Ascending aorta (tissue), 2 donors: ENCODE measurements at regions not wholly inside any gene's neighbourhood (a gene's known extent, or its start where the extent isn't known, plus 50 kb on each side); places are given as distances from the start of the nearest gene placed in this dataset.

Experiments used
- DNase-seq, 2 donors: peaks; one replicate each; pipeline ENCODE4 v3.0.0-alpha.2; 2019; ENCODE audit warnings: low spot score in 2 of 2
- H3K27ac ChIP-seq, 2 donors: fragments of 200-600 bp; sonication (generic); one replicate each; pipeline ENCODE4 v1.5.1; 2016 to 2017; ENCODE audit warnings: mild to moderate bottlenecking in 1 of 2
- H3K27me3 ChIP-seq: fragments of 200-600 bp; sonication (generic); one replicate; pipeline ENCODE4 v1.5.1; 2017
- H3K36me3 ChIP-seq, 2 donors: fragments of 200-600 bp; sonication (generic); one replicate each; pipeline ENCODE4 v1.5.1; 2016
- H3K4me1 ChIP-seq, 2 donors: fragments of 200-600 bp; sonication (generic); one replicate each; pipeline ENCODE4 v1.5.1; 2016 to 2017; ENCODE audit warnings: mild to moderate bottlenecking in 1 of 2
- H3K4me3 ChIP-seq, 2 donors: fragments of 200-600 bp; sonication (generic); one replicate each; pipeline ENCODE4 v1.5.1; 2016 to 2017; ENCODE audit warnings: mild to moderate bottlenecking in 1 of 2
- H3K9me3 ChIP-seq, 2 donors: fragments of 200-600 bp; sonication (generic); one replicate each; pipeline ENCODE4 v1.5.1; 2016
- intact Hi-C: fragments of 100-400 bp; cut with DNase I; formaldehyde crosslinking; loops from one replicate; pipeline ENCODE4 v1.15.1; 2023
- TF ChIP-seq, protein P1 (sequence below), 3 experiments: fragments of 200-600 bp in 2 of 3; fragments of 450-650 bp in 1 of 3; sonication (generic) in 2 of 3; IDR thresholded peaks; one replicate each; pipeline ENCODE4 v1.5.1; 2016 to 2019; ENCODE audit warnings: antibody characterized with exemption in 3 of 3, mild to moderate bottlenecking in 1 of 3, moderate library complexity in 1 of 3

- DNase-seq = no peak
- H3K4me3 ChIP-seq = no peak overlapping the region
- no peaks in the 10 kb centered on the region for H3K36me3 ChIP-seq
- intact Hi-C loops = no loop called here
- H3K27ac ChIP-seq = no peak overlapping the region
- TF ChIP-seq, protein P1, sequence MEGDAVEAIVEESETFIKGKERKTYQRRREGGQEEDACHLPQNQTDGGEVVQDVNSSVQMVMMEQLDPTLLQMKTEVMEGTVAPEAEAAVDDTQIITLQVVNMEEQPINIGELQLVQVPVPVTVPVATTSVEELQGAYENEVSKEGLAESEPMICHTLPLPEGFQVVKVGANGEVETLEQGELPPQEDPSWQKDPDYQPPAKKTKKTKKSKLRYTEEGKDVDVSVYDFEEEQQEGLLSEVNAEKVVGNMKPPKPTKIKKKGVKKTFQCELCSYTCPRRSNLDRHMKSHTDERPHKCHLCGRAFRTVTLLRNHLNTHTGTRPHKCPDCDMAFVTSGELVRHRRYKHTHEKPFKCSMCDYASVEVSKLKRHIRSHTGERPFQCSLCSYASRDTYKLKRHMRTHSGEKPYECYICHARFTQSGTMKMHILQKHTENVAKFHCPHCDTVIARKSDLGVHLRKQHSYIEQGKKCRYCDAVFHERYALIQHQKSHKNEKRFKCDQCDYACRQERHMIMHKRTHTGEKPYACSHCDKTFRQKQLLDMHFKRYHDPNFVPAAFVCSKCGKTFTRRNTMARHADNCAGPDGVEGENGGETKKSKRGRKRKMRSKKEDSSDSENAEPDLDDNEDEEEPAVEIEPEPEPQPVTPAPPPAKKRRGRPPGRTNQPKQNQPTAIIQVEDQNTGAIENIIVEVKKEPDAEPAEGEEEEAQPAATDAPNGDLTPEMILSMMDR (IDR thresholded peaks at IDR 0.05) = no peak
- no peaks in the 10 kb centered on the region for H3K27me3 ChIP-seq
- no peaks in the 10 kb centered on the region for H3K9me3 ChIP-seq
- H3K4me1 ChIP-seq = no peaks in the 10 kb centered on the region
Observed at GRCh38 chr20:40815156-40816038, 126.4 kb upstream of the MAFB start.

- intact Hi-C loops = no loop called here
- Histone ChIP-seq H3K27me3 (no peaks in the 10 kb centered on the region), H3K27ac (no peak overlapping the region), H3K9me3 (no peaks in the 10 kb centered on the region), H3K4me3 (no peak overlapping the region), H3K36me3 (no peaks in the 10 kb centered on the region), H3K4me1 (no peaks in the 10 kb centered on the region)
- TF ChIP-seq, protein P1 (IDR thresholded peaks at IDR 0.05) = no peak
- no peak for DNase-seq
Observed at GRCh38 chr20:40816039-40816352, 127.0 kb upstream of the MAFB start.

- Histone ChIP-seq H3K9me3 (peaks cover 0 to 6% of the 10 kb centered on the region in 2 donors), H3K4me1 (no peaks in the 10 kb centered on the region), H3K36me3 (no peaks in the 10 kb centered on the region), H3K27ac (no peak overlapping the region), H3K4me3 (no peak overlapping the region), H3K27me3 (no peaks in the 10 kb centered on the region)
- intact Hi-C loops = no loop called here
- DNase-seq = no peak
- TF ChIP-seq, protein P1 (IDR thresholded peaks at IDR 0.05) = no peak
Observed at GRCh38 chr20:40821429-40821828, 132.4 kb upstream of the MAFB start.

GRCh38 chr20:40826699-40827098 is 137.7 kb upstream of the MAFB start:
- no peaks in the 10 kb centered on the region for H3K27me3 ChIP-seq
- TF ChIP-seq, protein P1 (IDR thresholded peaks at IDR 0.05) = no peak
- no peak for DNase-seq
- H3K4me1 ChIP-seq = no peaks in the 10 kb centered on the region
- no peak overlapping the region for H3K27ac ChIP-seq
- H3K36me3 ChIP-seq = no peaks in the 10 kb centered on the region
- peaks cover 0 to 6% of the 10 kb centered on the region in 2 donors for H3K9me3 ChIP-seq
- H3K4me3 ChIP-seq = no peak overlapping the region
- intact Hi-C loops = no loop called here

GRCh38 chr20:40835321-40835720 is 146.3 kb upstream of the MAFB start:
- intact Hi-C loops = no loop called here
- TF ChIP-seq, protein P1 (IDR thresholded peaks at IDR 0.05) = no peak
- H3K9me3 ChIP-seq = no peaks in the 10 kb centered on the region
- H3K4me3 ChIP-seq = no peak overlapping the region
- no peaks in the 10 kb centered on the region for H3K4me1 ChIP-seq
- DNase-seq = no peak
- no peaks in the 10 kb centered on the region for H3K27me3 ChIP-seq
- H3K27ac ChIP-seq = no peak overlapping the region
- H3K36me3 ChIP-seq = no peaks in the 10 kb centered on the region
